GM18498 (cell line): ENCODE measurements at regions not wholly inside any gene's neighbourhood (a gene's known extent, or its start where the extent isn't known, plus 50 kb on each side); places are given as distances from the start of the nearest gene placed in this dataset.

ENCODE experiments used
- ATAC-seq: cut with Tn5 transposase; IDR thresholded peaks from one replicate; pipeline ENCODE4 v1.9.1; 2021; ENCODE audit warnings: mild to moderate bottlenecking, moderate library complexity; ENCODE audit not compliant: unreplicated experiment

GRCh38 chr10:3902809-3903410 lies 117.9 kb upstream of the KLF6 start:
- ATAC-seq = peak; percentile 28

GRCh38 chr10:3902054-3902808 lies 117.2 kb upstream of the KLF6 start:
- peak; percentile 90 for ATAC-seq

- ATAC-seq = no peak
Measured at GRCh38 chr10:3901370-3901769, 116.4 kb upstream of the KLF6 start.

- ATAC-seq = no peak
Measured at GRCh38 chr10:3900391-3900790, 115.4 kb upstream of the KLF6 start.

GRCh38 chr10:3898821-3899220 lies 113.8 kb upstream of the KLF6 start:
- ATAC-seq = no peak

GRCh38 chr10:3897156-3897555 lies 112.1 kb upstream of the KLF6 start:
- no peak for ATAC-seq

- no peak for ATAC-seq
Measured at GRCh38 chr10:3896161-3896560, 111.2 kb upstream of the KLF6 start.

- ATAC-seq = no peak
Measured at GRCh38 chr10:3895045-3895631, 110.1 kb upstream of the KLF6 start.

GRCh38 chr10:3893901-3894563 lies 109.0 kb upstream of the KLF6 start:
- ATAC-seq = no peak

- ATAC-seq = no peak
Measured at GRCh38 chr10:3892440-3893425, 107.7 kb upstream of the KLF6 start.

- no peak for ATAC-seq
Measured at GRCh38 chr10:3891396-3891795, 106.4 kb upstream of the KLF6 start.

- no peak for ATAC-seq
Measured at GRCh38 chr10:3890602-3891352, 105.8 kb upstream of the KLF6 start.

- no peak for ATAC-seq
Measured at GRCh38 chr10:3889961-3890522, 105.0 kb upstream of the KLF6 start.

- ATAC-seq = peak; percentile 78
Measured at GRCh38 chr10:3887885-3888476, 103.0 kb upstream of the KLF6 start.

- ATAC-seq = no peak
Measured at GRCh38 chr10:3887404-3887803, 102.4 kb upstream of the KLF6 start.

- no peak for ATAC-seq
Measured at GRCh38 chr10:3886641-3887251, 101.7 kb upstream of the KLF6 start.

GRCh38 chr10:3886191-3886590 lies 101.2 kb upstream of the KLF6 start:
- ATAC-seq = no peak

- no peak for ATAC-seq
Measured at GRCh38 chr10:3882855-3883254, 97.8 kb upstream of the KLF6 start.

GRCh38 chr10:3881622-3882021 lies 96.6 kb upstream of the KLF6 start:
- ATAC-seq = no peak
